ENCODE measurements at regions not wholly inside any gene's neighbourhood (a gene's known extent, or its start where the extent isn't known, plus 50 kb on each side); places are given as distances from the start of the nearest gene placed in this dataset.
A peak's percentile ranks its signal among the peaks of the same experiment; 100 is the strongest.

DNA sequence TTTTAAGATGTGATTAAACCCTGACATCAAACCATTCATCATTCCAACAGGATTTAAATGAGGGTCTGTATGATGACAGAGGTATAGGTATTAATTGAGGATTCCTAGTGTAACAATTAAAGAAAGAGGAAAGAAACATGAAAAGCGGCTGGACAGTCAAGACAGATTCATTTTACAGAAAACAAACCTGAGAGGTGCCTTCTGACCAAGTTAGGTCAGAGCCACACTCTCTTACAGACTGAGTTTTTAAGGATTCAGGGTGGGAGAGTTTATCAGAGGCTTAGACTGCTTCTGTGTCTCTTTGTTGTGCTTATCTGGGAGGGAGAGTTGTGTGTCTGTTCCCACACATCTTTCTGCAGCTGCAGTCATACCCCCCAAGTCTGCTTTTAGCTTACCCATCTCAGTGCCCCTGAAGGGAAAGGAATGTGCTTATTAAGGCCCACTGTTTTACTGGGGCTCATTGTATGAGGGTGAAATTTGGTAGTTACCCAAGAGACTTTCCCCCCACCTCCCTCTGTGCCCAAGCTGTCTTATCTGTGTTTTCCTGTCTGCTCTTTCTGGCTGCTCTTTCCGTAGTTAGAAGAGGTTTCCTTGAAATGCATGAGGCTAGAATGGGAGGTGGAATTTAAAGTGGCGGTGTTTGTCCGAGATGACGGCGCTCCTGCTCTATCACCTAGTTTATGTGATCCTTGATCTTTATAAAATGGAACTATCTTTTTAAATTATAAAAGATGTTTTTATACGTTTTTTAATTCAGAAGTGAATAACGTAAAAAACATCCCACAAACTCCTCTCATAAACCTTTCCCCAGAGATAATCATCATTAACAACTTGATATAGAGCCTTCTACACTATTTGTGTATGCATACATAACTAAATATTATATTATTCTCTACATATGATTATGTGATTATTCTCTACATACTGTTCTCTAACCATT lies 96.0 kb upstream of the TNFSF4 start (continued):
- TF ChIP-seq LARP7 (IDR thresholded peaks at IDR 0.05), result no peak
- TF ChIP-seq, protein P1, sequence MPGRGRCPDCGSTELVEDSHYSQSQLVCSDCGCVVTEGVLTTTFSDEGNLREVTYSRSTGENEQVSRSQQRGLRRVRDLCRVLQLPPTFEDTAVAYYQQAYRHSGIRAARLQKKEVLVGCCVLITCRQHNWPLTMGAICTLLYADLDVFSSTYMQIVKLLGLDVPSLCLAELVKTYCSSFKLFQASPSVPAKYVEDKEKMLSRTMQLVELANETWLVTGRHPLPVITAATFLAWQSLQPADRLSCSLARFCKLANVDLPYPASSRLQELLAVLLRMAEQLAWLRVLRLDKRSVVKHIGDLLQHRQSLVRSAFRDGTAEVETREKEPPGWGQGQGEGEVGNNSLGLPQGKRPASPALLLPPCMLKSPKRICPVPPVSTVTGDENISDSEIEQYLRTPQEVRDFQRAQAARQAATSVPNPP (IDR thresholded peaks at IDR 0.05; ENCODE audit: borderline replicate concordance, insufficient read depth, insufficient read length), result no peak
- TF ChIP-seq MEF2D (tag; conservative IDR thresholded peaks at IDR 0.05; ENCODE audit: low read depth), result 0 out of 2 replicates have a peak, but pooled peaks have one; percentile 43
- TF ChIP-seq NR4A1 (CRISPR knock-in tag; IDR thresholded peaks at IDR 0.05), result 0 out of 2 replicates have a peak, but pooled peaks have one; percentile 39
- TF ChIP-seq NR4A1 (tag; IDR thresholded peaks at IDR 0.05), result peak; percentile 44; the same call in 1 of the 2 replicates
- peak; percentile 79; the same call in 1 of the 2 replicates for TF ChIP-seq NBN (IDR thresholded peaks at IDR 0.05; ENCODE audit: low read depth)
- TF ChIP-seq ZNF121 (CRISPR knock-in tag; conservative IDR thresholded peaks at IDR 0.05), result no peak
- TF ChIP-seq, protein P2, sequence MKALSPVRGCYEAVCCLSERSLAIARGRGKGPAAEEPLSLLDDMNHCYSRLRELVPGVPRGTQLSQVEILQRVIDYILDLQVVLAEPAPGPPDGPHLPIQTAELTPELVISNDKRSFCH (CRISPR knock-in tag; IDR thresholded peaks at IDR 0.05), result no peak
- TF ChIP-seq, protein P2 (tag; IDR thresholded peaks at IDR 0.05), result 0 out of 2 replicates have a peak, but pooled peaks have one; percentile 45
- no peak for TF ChIP-seq JUND (IDR thresholded peaks at IDR 0.05; ENCODE audit: borderline replicate concordance, low read depth, low read length)
- peak; percentile 43; the same call in 1 of the 3 replicates for TF ChIP-seq JUND (tag; IDR thresholded peaks at IDR 0.05; ENCODE audit: borderline replicate concordance, low read depth, low read length)
- no peak for TF ChIP-seq RBM14 (IDR thresholded peaks at IDR 0.05; ENCODE audit: borderline replicate concordance, insufficient read depth, low read depth, low read length)
- no peak for TF ChIP-seq ARID3B (CRISPR knock-in tag; IDR thresholded peaks at IDR 0.05; ENCODE audit: borderline replicate concordance)
- no peak for TF ChIP-seq NR2C1 (IDR thresholded peaks at IDR 0.05)
- TF ChIP-seq NR2C1 (tag; IDR thresholded peaks at IDR 0.05), result peak; percentile 38; the same call in 1 of the 2 replicates
- no peak for TF ChIP-seq PATZ1 (CRISPR knock-in tag; IDR thresholded peaks at IDR 0.05; ENCODE audit: borderline replicate concordance)
- TF ChIP-seq SRF (CRISPR knock-in tag; IDR thresholded peaks at IDR 0.05), result peak in 1 of 2 experiments; percentile 77; a peak in 1 of 4 replicates
